Kidney capillary endothelial cell (primary cell): ENCODE measurements at regions not wholly inside any gene's neighbourhood (a gene's known extent, or its start where the extent isn't known, plus 50 kb on each side); places are given as distances from the start of the nearest gene placed in this dataset.
"Not testable (repeated sequence)": the region's sequence is repeated elsewhere in the genome, so short reads cannot be mapped to it uniquely, and the experiment has no call there.

Experiments
- DNase-seq: peaks from one replicate; pipeline ENCODE4 v3.0.0-alpha.2; 2018; ENCODE audit warnings: low spot score

GRCh38 chr9:16278326-16278999 lies 592.0 kb downstream of the BNC2 start:
- DNase-seq: no peak

GRCh38 chr9:16281707-16282106 lies 588.8 kb downstream of the BNC2 start:
- no peak for DNase-seq

- no peak for DNase-seq
Measured at GRCh38 chr9:16282216-16282615, 588.3 kb downstream of the BNC2 start.

DNA sequence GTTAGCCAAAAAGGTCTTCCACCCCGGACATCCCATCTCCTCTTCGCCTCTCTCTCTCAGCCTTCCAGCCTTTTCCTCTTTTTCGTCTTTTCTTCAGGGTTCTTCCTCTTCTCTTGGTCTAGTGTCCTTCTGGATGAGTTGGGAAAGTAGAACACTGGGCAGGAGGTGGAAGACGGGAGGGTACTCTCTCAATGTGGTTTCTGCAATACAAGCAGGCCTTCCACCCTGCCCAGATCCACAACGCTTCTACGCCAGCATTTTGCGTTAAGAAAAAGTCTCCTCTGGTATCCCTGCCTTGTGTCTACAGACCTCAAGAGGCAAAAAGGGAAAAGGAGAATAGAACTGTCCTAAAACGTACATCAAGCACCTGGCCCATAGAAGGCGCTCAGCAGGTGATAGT lies 587.8 kb downstream of the BNC2 start:
- DNase-seq: no peak

DNA sequence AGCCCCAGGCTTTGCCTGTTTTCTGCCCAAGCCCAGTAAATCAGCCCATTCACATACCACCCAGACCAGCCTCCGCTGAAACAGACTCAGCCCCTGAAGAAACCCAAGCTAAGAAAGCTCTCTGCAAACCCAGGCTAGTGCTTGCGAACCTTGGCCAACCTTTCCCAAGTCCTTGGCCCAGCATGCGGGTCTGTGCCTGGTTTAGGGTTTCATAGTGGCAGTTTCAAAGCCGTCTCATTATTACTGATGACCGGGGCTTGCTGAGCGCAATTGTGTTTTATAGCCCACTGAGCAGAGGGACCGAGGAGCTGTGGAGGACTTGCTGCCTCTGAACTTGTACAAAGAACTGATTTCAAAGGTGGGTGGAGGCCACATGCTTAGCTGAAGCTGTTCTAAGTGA lies 584.3 kb downstream of the BNC2 start:
- DNase-seq: no peak

DNA sequence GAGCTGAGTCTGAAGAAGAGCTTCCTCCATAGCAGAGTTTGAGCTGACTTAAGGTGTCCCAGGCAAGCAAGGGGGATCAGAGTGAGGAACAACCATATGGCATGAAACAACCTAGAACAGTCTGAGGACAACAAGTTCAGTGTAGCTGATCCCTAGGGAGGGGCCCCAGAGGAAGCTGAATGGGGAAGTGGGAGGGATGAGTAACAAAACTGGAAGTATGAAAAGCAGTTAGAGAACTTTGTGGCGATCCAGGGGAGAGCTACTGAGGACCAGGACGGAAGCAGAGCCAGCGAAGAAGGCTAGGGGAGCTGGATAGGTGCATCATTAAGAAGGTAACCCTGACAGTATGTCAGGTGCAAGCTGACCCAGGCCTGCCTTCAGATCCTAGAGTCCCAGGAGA lies 580.8 kb downstream of the BNC2 start:
- no peak for DNase-seq

DNA sequence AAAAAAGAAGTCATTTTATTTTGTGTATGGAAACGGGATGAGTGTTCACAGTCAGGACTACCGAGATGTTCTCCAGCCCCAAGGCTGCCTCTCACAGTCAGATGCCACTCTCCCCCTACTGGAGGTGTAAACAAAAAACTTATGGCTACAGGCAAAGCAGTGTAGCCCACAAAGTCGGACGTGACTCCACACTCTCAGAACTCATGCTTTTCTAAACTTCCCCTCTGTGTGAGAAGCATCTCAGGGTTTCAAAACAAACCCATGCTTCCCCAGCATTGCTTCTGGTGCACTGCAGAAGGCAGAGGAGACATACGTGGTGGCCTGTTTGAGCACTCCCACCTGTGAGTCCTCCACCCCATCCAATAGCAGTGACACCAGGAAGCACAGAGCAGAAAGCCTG lies 580.3 kb downstream of the BNC2 start:
- no peak for DNase-seq

DNA sequence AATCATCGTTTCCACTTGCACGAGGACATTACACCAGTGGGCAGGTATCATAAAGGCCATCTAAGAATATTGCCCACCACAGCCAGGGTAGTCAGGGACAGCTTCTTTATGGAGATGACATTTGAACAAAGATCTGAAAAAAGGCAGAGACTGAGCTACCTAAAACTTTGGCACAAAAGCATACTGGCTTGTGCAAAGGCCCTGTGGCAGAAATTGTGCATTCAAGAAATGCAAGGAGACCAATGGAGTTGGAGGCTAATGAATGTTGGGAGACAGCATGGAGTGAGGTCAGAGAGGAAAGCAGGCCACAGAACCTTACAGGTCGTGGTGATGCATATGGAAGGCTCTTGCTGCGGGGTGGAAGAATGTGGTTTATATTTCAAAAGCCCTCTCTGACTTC lies 578.5 kb downstream of the BNC2 start:
- DNase-seq: no peak

DNA sequence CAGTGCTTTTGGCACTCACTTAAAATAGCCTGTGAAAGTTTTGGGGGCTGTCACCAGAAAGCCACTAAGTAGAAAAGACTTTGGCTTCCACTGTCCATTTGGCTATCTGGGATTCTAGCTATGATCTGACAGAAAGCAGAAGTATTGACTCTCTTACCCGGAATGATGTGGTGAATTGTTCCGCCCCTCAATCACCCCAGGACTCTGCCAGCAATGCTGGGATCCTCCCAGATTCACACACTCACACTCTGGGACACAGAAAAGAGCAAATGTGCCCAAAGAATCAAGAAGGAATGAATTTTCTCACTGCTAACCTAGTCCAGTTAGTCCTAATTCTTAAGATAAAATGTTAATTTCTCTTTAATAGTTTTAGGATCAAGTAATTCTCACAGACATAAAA lies 576.9 kb downstream of the BNC2 start:
- no peak for DNase-seq

- no peak for DNase-seq
Measured at GRCh38 chr9:16294133-16294770, 576.2 kb downstream of the BNC2 start.

GRCh38 chr9:16294940-16295339 lies 575.5 kb downstream of the BNC2 start:
- DNase-seq: not testable (repeated sequence)

- not testable (repeated sequence) for DNase-seq
Measured at GRCh38 chr9:16299368-16299767, 571.1 kb downstream of the BNC2 start.

GRCh38 chr9:16303506-16303905 lies 567.0 kb downstream of the BNC2 start:
- DNase-seq: no peak

- no peak for DNase-seq
Measured at GRCh38 chr9:16304301-16304700, 566.2 kb downstream of the BNC2 start.

DNA sequence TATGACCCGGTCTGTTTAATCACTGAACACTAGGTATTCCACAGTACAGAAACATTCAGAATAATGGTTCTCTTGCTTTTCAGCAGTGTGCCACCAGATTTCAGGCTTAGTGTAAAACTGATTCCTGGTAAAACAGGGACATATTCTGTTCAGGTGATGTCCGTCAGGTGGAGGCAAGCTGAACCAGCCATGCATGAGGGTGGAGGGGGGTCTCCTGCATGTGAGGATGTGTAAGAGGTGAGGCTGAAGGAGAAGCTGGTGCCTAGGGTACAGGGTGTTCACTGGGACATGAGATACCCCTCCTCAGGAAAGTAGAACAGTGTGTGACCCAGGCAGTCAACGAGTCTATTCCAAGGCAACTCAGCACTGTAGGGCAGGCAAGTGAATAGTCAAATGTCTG lies 563.9 kb downstream of the BNC2 start:
- DNase-seq: no peak

DNA sequence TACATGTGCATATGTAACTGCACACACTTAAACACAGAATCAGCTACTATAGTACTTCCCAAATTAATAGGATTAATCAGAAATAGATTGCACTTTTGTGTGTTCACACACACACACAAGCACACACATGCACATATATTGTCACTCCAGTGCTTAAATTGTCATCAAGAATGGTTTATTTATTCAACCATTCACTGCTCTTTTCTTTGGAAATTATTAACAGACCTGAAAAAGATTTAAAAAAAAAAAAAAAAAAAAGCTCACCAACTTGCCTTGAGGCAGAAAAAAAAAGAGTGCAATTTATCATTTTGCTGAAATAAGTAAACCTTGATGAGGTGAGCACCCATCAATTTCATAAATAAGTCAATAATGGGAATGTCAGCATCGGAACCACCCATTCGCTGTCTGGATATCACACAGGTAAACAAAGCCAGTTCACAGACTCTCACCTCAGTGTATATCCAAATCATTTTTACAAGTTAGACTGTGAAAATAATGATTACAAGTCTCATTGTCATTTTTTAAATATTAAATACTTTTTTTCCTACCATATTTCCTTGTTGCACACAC lies 562.8 kb downstream of the BNC2 start:
- DNase-seq: no peak

GRCh38 chr9:16308645-16309044 lies 561.8 kb downstream of the BNC2 start:
- DNase-seq: no peak

DNA sequence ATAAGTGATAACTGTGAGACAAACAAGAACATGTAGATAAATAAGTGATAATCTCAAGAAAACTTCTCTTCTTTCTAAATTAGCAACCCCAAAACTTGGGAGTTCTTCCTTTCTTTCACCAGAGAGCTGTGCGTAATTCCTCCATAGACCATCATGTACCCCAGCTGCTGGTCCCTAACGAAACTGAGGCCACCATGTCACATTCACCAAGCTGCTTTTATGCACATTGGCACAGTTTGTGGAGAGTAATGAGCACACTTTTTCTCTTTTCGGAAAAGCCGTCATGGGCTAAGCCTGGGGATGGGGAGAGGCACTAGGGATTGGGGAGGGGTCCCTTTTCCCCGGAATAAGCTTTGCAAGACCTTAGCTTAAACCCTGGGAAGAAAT lies 561.4 kb downstream of the BNC2 start:
- no peak for DNase-seq

GRCh38 chr9:16309469-16310271 lies 560.8 kb downstream of the BNC2 start:
- no peak for DNase-seq

DNA sequence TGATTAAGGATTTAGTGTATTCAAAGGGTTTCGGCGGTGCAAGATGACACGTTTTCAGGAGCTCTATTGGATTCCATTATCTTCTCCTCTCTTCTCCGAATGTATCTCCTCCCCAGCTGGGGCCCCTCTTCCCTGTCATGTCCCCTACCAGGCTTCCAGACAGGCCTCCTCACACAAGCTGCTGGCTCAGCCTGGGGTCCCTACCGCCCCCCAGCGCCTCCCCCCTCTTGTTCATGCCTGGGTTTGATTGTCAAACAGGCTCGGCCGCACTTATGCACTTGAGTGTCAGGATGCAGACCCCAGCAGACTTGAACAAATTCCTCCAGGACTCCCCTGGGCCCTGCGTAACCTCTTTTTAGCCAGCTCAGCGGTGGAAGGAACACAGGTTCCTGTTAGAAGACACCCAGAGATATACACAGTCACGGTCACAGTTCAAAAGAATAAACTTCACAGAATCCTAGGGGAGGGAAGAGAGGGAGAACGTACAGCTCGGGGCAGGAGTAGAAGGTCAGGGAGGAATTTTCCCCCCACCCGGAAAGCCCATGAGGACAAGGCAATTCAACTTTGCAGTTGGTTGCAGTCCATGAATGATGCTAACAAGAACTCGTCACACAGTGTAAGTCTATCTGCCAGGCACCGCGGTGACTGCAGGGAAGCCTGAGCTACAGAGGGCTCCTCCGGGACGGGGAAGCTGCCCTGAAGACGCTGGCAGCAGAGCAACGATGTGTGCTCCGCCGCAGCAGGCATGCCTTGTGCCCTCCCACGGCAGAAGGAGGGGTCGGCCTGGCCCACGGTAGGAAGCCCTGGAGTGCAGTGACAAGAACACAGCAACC lies 560.0 kb downstream of the BNC2 start:
- DNase-seq: no peak

DNA sequence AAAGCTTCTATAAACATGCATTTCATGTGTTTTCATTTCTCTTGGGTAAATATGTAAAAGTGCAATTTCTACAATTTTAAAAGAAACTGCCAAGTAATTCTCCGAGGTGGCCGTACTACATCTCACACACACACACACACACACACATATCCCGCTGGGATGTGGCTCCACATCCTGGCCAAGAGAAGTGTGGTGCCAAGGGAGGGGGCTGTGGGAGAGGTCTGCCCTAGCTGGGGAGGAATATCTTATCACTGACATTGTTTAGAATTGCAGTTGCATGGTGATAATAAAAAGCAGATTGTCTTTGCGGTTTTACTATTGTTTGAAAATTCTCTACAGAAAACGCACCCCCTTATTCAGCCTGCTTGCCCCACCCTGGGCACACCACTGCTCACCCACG lies 558.4 kb downstream of the BNC2 start:
- no peak for DNase-seq

GRCh38 chr9:16312962-16313546 lies 557.4 kb downstream of the BNC2 start:
- DNase-seq: no peak
